Right lobe of liver (tissue), 4 donors: ENCODE measurements at regions not wholly inside any gene's neighbourhood (a gene's known extent, or its start where the extent isn't known, plus 50 kb on each side); places are given as distances from the start of the nearest gene placed in this dataset.
"Not testable (repeated sequence)": the region's sequence is repeated elsewhere in the genome, so short reads cannot be mapped to it uniquely, and the experiment has no call there.

Experiments
- CTCF ChIP-seq, 4 donors: fragments of 200-600 bp in 3 of 4; fragments of 450-650 bp in 1 of 4; IDR thresholded peaks; one replicate each; pipeline versions ENCODE4 v1.5.1 to v1.8.0; 2016 to 2022; ENCODE audit warnings: antibody characterized with exemption in 4 of 4, mild to moderate bottlenecking in 2 of 4
- POLR2A ChIP-seq: fragments of 450-650 bp; IDR thresholded peaks from one replicate; pipeline ENCODE4 v1.6.1; 2017; ENCODE audit warnings: antibody characterized with exemption, mild to moderate bottlenecking
- donor health status: DM: no; HTN: no; CAD: no.
- donor health status: DM: no; HTN: no; CAD: no.
- donor health status: DM: no; HTN: yes; CAD: no.

GRCh38 chr13:76243120-76243519 lies 607.0 kb downstream of the LMO7 start:
- TF ChIP-seq CTCF (IDR thresholded peaks at IDR 0.05); POLR2A: not testable (repeated sequence)
